ENCODE measurements at regions not wholly inside any gene's neighbourhood (a gene's known extent, or its start where the extent isn't known, plus 50 kb on each side); places are given as distances from the start of the nearest gene placed in this dataset.

- TF ChIP-seq CTCF (optimal IDR thresholded peaks at IDR 0.05 in 1 of 3, IDR thresholded peaks at IDR 0.05 in 1 of 3, conservative IDR thresholded peaks at IDR 0.05 in 1 of 3; ENCODE audit: extremely low read depth in 1 of 3, insufficient read depth in 2 of 3, low read length in 3 of 3) (no peak), EZH2 (IDR thresholded peaks at IDR 0.05; ENCODE audit: low read length) (no peak)
Measured at GRCh38 chr2:51469102-51469501, 437.2 kb upstream of the NRXN1 start.
